ENCODE measurements at regions not wholly inside any gene's neighbourhood (a gene's known extent, or its start where the extent isn't known, plus 50 kb on each side); places are given as distances from the start of the nearest gene placed in this dataset.
"Not testable (repeated sequence)": the region's sequence is repeated elsewhere in the genome, so short reads cannot be mapped to it uniquely, and the experiment has no call there.

DNA sequence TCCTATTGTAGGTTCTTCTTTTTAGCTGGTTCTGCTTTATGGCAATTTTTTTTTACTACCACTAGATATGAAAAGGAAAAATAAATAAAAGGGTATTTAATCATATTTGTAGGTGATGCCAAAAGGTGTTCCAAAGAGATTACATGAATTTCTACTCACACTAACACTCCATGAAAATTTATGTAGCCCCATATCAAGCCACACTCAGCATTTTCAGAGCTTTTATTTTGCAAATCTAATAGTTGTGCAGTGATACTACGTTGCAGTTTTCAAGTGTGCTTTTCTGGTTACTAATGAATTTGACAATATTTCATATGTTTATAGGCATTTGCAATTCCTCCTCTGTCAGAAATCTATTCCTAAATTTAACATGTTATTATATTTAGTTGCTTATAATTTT, 363.9 kb upstream of the TMEFF2 start:
- WGBS, 2 donors = 58 to 80% methylated on average over 1 of the region's 1 CpG
- no peaks in the 10 kb centered on the region for H3K36me3 ChIP-seq
- no peak overlapping the region for H3K4me3 ChIP-seq
- DNase-seq = no peak
- no peak for TF ChIP-seq POLR2AphosphoS5 (IDR thresholded peaks at IDR 0.05)
- TF ChIP-seq EP300 (IDR thresholded peaks at IDR 0.05) = no peak
- no peak for TF ChIP-seq POLR2A (IDR thresholded peaks at IDR 0.05)
- TF ChIP-seq CTCF (IDR thresholded peaks at IDR 0.05) = no peak
- intact Hi-C loops (cut with DNase I) = no loop called here
- H3K9me3 ChIP-seq = no peaks in the 10 kb centered on the region
- H3K27me3 ChIP-seq = no peaks in the 10 kb centered on the region
- no peak overlapping the region for H3K27ac ChIP-seq
- H3K4me1 ChIP-seq = no peaks in the 10 kb centered on the region

DNA sequence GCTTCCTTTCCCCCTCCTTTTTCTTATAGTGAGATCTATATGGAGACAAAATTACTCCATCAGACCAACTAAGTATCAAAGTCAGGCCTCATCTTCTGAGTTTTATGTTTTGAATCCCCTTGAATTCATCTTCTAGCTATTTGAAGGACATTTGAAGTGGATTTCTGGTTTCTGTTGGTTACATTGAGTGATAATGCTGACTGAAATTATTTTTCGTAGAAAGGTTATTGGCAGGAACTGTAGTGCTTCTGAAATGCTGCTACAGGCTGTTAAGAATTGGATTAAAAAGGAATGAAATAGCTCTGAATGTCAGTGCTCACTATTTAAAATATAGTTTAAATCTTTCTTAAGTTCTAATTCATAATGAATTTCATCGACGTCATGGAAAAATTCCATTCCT, 361.0 kb upstream of the TMEFF2 start:
- Histone ChIP-seq H3K36me3 (no peaks in the 10 kb centered on the region), H3K9me3 (no peaks in the 10 kb centered on the region), H3K27ac (no peak overlapping the region), H3K4me3 (no peak overlapping the region), H3K27me3 (no peaks in the 10 kb centered on the region), H3K4me1 (no peaks in the 10 kb centered on the region)
- no peak for DNase-seq
- 88 to 90% methylated on average over 3 of the region's 3 CpGs for WGBS, 2 donors
- intact Hi-C loops (cut with DNase I) = no loop called here
- TF ChIP-seq POLR2AphosphoS5 (IDR thresholded peaks at IDR 0.05) = no peak
- no peak for TF ChIP-seq CTCF (IDR thresholded peaks at IDR 0.05)
- no peak for TF ChIP-seq EP300 (IDR thresholded peaks at IDR 0.05)
- no peak for TF ChIP-seq POLR2A (IDR thresholded peaks at IDR 0.05)

DNA sequence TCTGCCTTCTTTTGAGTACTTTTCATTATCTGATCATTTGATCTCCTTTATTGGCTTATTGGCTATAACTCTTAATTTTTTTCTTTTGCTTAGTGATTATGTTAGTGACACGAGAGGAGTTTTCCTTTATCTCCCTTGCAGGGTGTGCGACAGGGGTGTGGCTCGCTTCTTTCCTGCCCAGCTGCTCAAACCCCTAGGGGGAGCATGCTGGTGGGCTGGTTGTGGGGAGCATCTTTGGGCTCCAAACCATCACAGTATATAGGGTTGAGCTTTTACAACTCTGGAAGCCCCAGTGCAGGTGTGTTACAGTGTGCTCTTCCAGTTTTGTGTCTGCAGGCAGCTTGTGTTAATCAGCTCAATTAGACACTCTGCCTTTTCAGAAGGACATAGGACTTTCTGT, 357.0 kb upstream of the TMEFF2 start:
- Histone ChIP-seq H3K4me1 (no peaks in the 10 kb centered on the region), H3K4me3 (no peak overlapping the region), H3K27me3 (no peaks in the 10 kb centered on the region), H3K36me3 (no peaks in the 10 kb centered on the region), H3K9me3 (no peaks in the 10 kb centered on the region), H3K27ac (no peak overlapping the region)
- intact Hi-C loops (cut with DNase I) = no loop called here
- no peak for DNase-seq
- TF ChIP-seq POLR2AphosphoS5 (IDR thresholded peaks at IDR 0.05) (no peak), POLR2A (IDR thresholded peaks at IDR 0.05) (no peak), EP300 (IDR thresholded peaks at IDR 0.05) (no peak), CTCF (IDR thresholded peaks at IDR 0.05) (no peak)
- 74 to 87% methylated on average over 3 of the region's 3 CpGs for WGBS, 2 donors

- H3K4me3 ChIP-seq = no peak overlapping the region
- H3K36me3 ChIP-seq = no peaks in the 10 kb centered on the region
- TF ChIP-seq POLR2A (IDR thresholded peaks at IDR 0.05) (no peak), POLR2AphosphoS5 (IDR thresholded peaks at IDR 0.05) (no peak), EP300 (IDR thresholded peaks at IDR 0.05) (no peak), CTCF (IDR thresholded peaks at IDR 0.05) (no peak)
- 42 to 66% methylated on average over 3 of the region's 3 CpGs for WGBS, 2 donors
- intact Hi-C loops (cut with DNase I) = no loop called here
- no peak for DNase-seq
- no peaks in the 10 kb centered on the region for H3K27me3 ChIP-seq
- no peaks in the 10 kb centered on the region for H3K9me3 ChIP-seq
- H3K4me1 ChIP-seq = no peaks in the 10 kb centered on the region
- H3K27ac ChIP-seq = no peak overlapping the region
Observed at GRCh38 chr2:192546565-192546964, 351.8 kb upstream of the TMEFF2 start.

DNA sequence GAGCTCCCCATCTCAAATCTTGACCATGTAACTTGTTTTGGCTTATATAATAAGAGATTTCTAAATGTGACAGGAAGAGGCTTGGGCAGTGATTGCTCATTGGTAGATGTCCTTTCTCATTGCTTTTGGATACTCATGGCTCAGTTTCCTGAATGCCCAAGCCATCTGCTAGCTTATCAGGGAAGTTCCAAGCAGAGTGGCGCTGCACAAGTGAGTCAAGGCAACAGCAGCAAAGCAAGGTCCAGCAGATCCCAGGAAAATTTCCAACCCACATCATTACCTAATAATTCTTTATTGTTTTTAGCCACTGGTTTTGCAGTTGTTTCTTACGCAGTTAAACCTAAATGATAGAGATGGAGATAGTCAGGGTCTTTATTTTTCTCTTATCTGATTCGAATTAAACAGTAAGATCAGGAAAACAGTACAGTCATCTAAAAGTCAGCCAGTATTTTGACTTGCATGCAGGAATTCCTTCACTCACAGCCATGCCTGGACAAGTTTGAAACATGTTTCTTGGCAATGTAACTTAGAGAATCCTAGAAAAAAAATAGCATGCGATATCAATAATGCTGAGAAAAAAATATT, 349.7 kb upstream of the TMEFF2 start:
- H3K9me3 ChIP-seq = no peaks in the 10 kb centered on the region
- no peak for DNase-seq
- no peaks in the 10 kb centered on the region for H3K36me3 ChIP-seq
- 89 to 90% methylated on average over 4 of the region's 4 CpGs for WGBS, 2 donors
- no peak overlapping the region for H3K4me3 ChIP-seq
- H3K27me3 ChIP-seq = no peaks in the 10 kb centered on the region
- TF ChIP-seq CTCF (IDR thresholded peaks at IDR 0.05) (no peak), POLR2AphosphoS5 (IDR thresholded peaks at IDR 0.05) (no peak), EP300 (IDR thresholded peaks at IDR 0.05) (no peak), POLR2A (IDR thresholded peaks at IDR 0.05) (no peak)
- no peak overlapping the region for H3K27ac ChIP-seq
- H3K4me1 ChIP-seq = no peaks in the 10 kb centered on the region
- intact Hi-C loops (cut with DNase I) = no loop called here

- H3K27ac ChIP-seq; H3K36me3 ChIP-seq; H3K4me3 ChIP-seq; intact Hi-C loops (cut with DNase I); H3K27me3 ChIP-seq; H3K9me3 ChIP-seq; DNase-seq; H3K4me1 ChIP-seq: not testable (repeated sequence)
- 41 to 65% methylated on average over 14 of the region's 14 CpGs for WGBS, 2 donors
Observed at GRCh38 chr2:192542148-192543066, 347.7 kb upstream of the TMEFF2 start.

Data from sigmoid colon (tissue), 6 donors.